DND-41 (cell line): ENCODE measurements at regions not wholly inside any gene's neighbourhood (a gene's known extent, or its start where the extent isn't known, plus 50 kb on each side); places are given as distances from the start of the nearest gene placed in this dataset.

ENCODE experiments used
- ATAC-seq: fragments of 200-7000 bp; cut with Tn5 transposase; 3 replicates; pipeline ENCODE4 v1.9.1; 2021; ENCODE audit warnings: low read depth; ENCODE audit not compliant: insufficient read depth
- DNase-seq: peaks from one replicate; pipeline ENCODE4 v3.0.0-alpha.2; 2020
- H2AFZ ChIP-seq: 2 replicates; pipeline ENCODE4 v1.6.0; 2012; ENCODE audit warnings: low read depth, low read length
- H3K27ac ChIP-seq: 2 replicates; pipeline ENCODE4 v1.5.1; 2012; ENCODE audit warnings: low read length, inconsistent platforms
- H3K27me3 ChIP-seq: fragments of 200-600 bp; sonication (generic); 2 replicates; pipeline ENCODE4 v1.6.0; 2012; ENCODE audit warnings: low read length, mild to moderate bottlenecking, inconsistent platforms; ENCODE audit not compliant: insufficient read depth, poor library complexity
- H3K36me3 ChIP-seq: 2 replicates; pipeline ENCODE4 v1.5.1; 2012; ENCODE audit warnings: low read length, inconsistent platforms; ENCODE audit not compliant: insufficient read depth
- H3K4me1 ChIP-seq: 2 replicates; pipeline ENCODE4 v1.5.1; 2012; ENCODE audit warnings: mild to moderate bottlenecking, low read length; ENCODE audit not compliant: insufficient read depth
- H3K4me2 ChIP-seq: 2 replicates; pipeline ENCODE4 v1.6.0; 2012; ENCODE audit warnings: mild to moderate bottlenecking, moderate library complexity, low read length, inconsistent platforms; ENCODE audit not compliant: insufficient read depth
- H3K4me3 ChIP-seq, 2 experiments: fragments of 200-600 bp in 1 of 2; shearing (Covaris generic) in 1 of 2; 2 replicates each; pipeline ENCODE4 v1.5.1; 2012 to 2016; ENCODE audit warnings: inconsistent platforms in 2 of 2, low read length in 2 of 2, mild to moderate bottlenecking in 2 of 2, low read depth in 1 of 2, moderate library complexity in 1 of 2
- H3K79me2 ChIP-seq: 2 replicates; pipeline ENCODE4 v1.6.0; 2012; ENCODE audit warnings: low read length, inconsistent platforms; ENCODE audit not compliant: insufficient read depth
- H3K9ac ChIP-seq: 2 replicates; pipeline ENCODE4 v1.6.0; 2012; ENCODE audit warnings: low read depth, mild to moderate bottlenecking, inconsistent platforms, low read length, moderate library complexity
- H3K9me3 ChIP-seq: 2 replicates; pipeline ENCODE4 v1.5.1; 2012; ENCODE audit warnings: low read length, moderate library complexity, mild to moderate bottlenecking, inconsistent platforms; ENCODE audit not compliant: insufficient read depth, severe bottlenecking
- H4K20me1 ChIP-seq: 2 replicates; pipeline ENCODE4 v1.6.0; 2012; ENCODE audit warnings: low read length; ENCODE audit not compliant: insufficient read depth
- EZH2 ChIP-seq: IDR thresholded peaks from 3 replicates; pipeline ENCODE4 v1.6.1; 2012; ENCODE audit warnings: borderline replicate concordance, low read depth, mild to moderate bottlenecking, moderate library complexity, low read length, inconsistent platforms; ENCODE audit not compliant: severe bottlenecking
- TF ChIP-seq, protein P1 (sequence below): IDR thresholded peaks from 2 replicates; pipeline ENCODE4 v1.5.1; 2012; ENCODE audit warnings: borderline replicate concordance, low read length, moderate library complexity, mild to moderate bottlenecking; ENCODE audit not compliant: poor library complexity, severe bottlenecking; ENCODE audit errors: extremely low read depth

DNA sequence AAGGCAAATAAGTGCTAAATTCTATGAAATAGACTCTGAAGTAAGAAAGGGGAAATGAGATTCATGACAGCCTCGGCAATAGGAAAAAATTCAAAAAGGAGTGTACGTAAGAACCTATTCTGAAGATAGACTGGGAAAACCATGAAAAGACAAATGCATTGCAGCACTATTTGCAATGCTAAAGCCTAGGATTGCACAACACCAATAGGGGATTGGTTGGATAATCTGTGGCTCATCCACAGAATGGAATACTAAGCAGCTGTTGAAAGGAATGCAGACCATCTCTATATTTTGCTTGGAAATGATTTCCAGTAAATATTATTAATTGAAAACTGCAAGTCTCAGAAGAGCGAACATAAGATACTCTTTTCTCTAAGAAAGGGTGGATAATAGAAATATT is 91.7 kb upstream of the CLMP start:
- H3K4me3 ChIP-seq: no peak overlapping the region
- H3K27ac ChIP-seq: no peak overlapping the region
- H3K4me1 ChIP-seq: no peaks in the 10 kb centered on the region
- H2AFZ ChIP-seq: no peak overlapping the region
- ATAC-seq: no peak
- H4K20me1 ChIP-seq: no peaks in the 10 kb centered on the region
- peaks cover 8% of the 10 kb centered on the region for H3K27me3 ChIP-seq
- TF ChIP-seq, protein P1, sequence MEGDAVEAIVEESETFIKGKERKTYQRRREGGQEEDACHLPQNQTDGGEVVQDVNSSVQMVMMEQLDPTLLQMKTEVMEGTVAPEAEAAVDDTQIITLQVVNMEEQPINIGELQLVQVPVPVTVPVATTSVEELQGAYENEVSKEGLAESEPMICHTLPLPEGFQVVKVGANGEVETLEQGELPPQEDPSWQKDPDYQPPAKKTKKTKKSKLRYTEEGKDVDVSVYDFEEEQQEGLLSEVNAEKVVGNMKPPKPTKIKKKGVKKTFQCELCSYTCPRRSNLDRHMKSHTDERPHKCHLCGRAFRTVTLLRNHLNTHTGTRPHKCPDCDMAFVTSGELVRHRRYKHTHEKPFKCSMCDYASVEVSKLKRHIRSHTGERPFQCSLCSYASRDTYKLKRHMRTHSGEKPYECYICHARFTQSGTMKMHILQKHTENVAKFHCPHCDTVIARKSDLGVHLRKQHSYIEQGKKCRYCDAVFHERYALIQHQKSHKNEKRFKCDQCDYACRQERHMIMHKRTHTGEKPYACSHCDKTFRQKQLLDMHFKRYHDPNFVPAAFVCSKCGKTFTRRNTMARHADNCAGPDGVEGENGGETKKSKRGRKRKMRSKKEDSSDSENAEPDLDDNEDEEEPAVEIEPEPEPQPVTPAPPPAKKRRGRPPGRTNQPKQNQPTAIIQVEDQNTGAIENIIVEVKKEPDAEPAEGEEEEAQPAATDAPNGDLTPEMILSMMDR: no peak
- TF ChIP-seq EZH2: no peak
- H3K9ac ChIP-seq: no peak overlapping the region
- no peaks in the 10 kb centered on the region for H3K9me3 ChIP-seq
- no peak overlapping the region for H3K4me2 ChIP-seq
- no peak for DNase-seq
- H3K36me3 ChIP-seq: no peaks in the 10 kb centered on the region
- H3K79me2 ChIP-seq: no peaks in the 10 kb centered on the region

DNA sequence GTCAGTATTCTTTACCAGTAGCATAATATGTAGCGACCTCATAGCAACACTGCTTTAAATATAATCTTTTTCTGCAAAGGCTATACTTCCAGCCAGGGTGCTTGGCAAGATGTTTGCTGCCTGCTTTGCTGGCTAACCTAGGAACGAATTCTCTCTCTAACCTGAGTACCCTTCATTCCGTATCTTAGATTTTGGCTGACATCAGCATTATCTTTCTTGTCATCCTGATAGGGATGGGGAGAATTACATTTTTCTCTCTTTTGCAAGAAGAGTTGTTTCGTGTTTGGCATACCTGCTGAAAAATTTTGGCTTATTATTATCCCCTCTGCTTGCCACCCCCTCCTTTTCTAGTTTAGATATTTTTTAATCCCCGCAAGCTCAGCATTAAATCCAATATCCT is 91.2 kb upstream of the CLMP start:
- H4K20me1 ChIP-seq: no peaks in the 10 kb centered on the region
- no peak overlapping the region for H3K9ac ChIP-seq
- H2AFZ ChIP-seq: no peak overlapping the region
- H3K9me3 ChIP-seq: no peaks in the 10 kb centered on the region
- H3K4me3 ChIP-seq: no peak overlapping the region
- DNase-seq: no peak
- peaks cover 8% of the 10 kb centered on the region for H3K27me3 ChIP-seq
- no peak for ATAC-seq
- no peaks in the 10 kb centered on the region for H3K79me2 ChIP-seq
- H3K4me2 ChIP-seq: no peak overlapping the region
- H3K36me3 ChIP-seq: no peaks in the 10 kb centered on the region
- no peaks in the 10 kb centered on the region for H3K4me1 ChIP-seq
- H3K27ac ChIP-seq: no peak overlapping the region
- no peak for TF ChIP-seq EZH2
- TF ChIP-seq, protein P1: no peak

DNA sequence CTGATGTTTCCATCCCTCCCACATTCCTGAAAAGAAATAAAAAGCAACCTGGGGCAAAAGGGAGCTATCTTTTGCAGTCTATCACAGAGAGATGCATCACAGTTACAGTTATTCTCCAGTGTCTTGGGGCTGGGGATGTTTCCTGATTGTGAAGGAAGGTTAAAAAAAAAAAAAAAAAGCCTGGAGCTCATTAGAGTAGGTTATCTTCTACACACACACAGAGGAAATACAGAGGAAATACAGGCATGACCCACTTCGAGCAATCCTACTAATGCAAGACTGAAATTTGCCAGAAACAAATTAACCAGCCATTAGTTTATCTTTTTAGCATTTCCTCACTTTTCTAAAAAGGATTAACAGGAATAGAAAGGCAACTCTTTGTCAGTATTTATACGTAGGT is 89.4 kb upstream of the CLMP start:
- no peak overlapping the region for H3K4me3 ChIP-seq
- H3K36me3 ChIP-seq: no peaks in the 10 kb centered on the region
- TF ChIP-seq, protein P1: no peak
- TF ChIP-seq EZH2: no peak
- H3K4me1 ChIP-seq: no peaks in the 10 kb centered on the region
- H3K4me2 ChIP-seq: no peak overlapping the region
- DNase-seq (no peak), ATAC-seq (no peak)
- no peaks in the 10 kb centered on the region for H3K9me3 ChIP-seq
- no peaks in the 10 kb centered on the region for H3K79me2 ChIP-seq
- H3K9ac ChIP-seq: no peak overlapping the region
- no peak overlapping the region for H3K27ac ChIP-seq
- H2AFZ ChIP-seq: no peak overlapping the region
- peaks cover 8% of the 10 kb centered on the region for H3K27me3 ChIP-seq
- no peaks in the 10 kb centered on the region for H4K20me1 ChIP-seq

DNA sequence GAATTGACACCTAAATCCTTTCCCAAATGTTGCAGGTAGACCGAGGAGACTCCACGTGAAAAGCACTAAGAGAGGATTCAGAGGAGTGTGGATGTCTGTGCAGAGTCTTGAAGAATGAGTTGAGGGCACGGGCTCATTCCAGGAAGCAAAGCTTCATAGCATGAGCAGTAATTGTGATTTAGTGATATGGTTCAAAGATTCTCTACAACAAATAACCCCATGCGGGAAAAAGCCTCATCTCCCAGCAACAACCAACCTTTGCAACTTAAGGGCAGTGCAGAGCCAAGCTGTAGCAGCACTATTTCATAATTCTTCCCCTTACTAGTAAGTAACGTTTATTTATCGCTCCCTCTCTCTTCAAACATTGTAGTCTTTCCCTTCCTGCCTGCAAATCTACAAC is 87.5 kb upstream of the CLMP start:
- DNase-seq (no peak), ATAC-seq (no peak)
- H3K9ac ChIP-seq: no peak overlapping the region
- no peak overlapping the region for H3K4me2 ChIP-seq
- peaks cover 11% of the 10 kb centered on the region for H3K27me3 ChIP-seq
- H4K20me1 ChIP-seq: no peaks in the 10 kb centered on the region
- no peak for TF ChIP-seq EZH2
- TF ChIP-seq, protein P1: no peak
- H3K9me3 ChIP-seq: no peaks in the 10 kb centered on the region
- no peak overlapping the region for H3K27ac ChIP-seq
- no peak overlapping the region for H3K4me3 ChIP-seq
- H3K79me2 ChIP-seq: no peaks in the 10 kb centered on the region
- H3K4me1 ChIP-seq: no peaks in the 10 kb centered on the region
- H3K36me3 ChIP-seq: no peaks in the 10 kb centered on the region
- H2AFZ ChIP-seq: no peak overlapping the region
